ENCODE measurements at regions not wholly inside any gene's neighbourhood (a gene's known extent, or its start where the extent isn't known, plus 50 kb on each side); places are given as distances from the start of the nearest gene placed in this dataset.

DNA sequence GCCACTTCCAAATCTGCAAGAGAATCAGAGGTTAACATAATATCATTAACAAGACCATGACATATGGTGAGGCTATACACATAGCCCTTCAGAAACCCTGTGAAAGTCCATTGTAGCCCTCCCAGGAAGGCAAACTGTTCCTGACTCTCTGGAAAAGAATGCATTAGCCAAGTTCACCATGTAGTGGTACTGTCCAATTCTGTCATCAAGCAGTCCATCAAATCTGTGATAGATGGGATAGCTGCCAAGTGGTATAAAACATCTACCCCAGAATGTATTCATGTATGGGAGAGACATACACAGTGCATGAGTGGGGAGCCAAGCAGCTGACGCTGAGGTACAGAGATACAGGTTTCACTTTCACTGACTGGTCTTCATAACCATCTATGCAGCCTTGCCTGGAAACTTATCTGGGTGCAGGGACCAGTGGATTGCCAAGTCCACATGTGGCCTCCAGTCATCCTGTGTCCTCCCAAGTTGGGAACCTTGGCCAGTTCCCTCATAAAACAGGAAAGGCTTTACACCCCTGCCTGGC is 281.1 kb downstream of the MBD2 start:
- Histone ChIP-seq H2AFZ (ENCODE audit: low read length) (no peak overlapping the region), H3K36me3 (ENCODE audit: insufficient read depth, low read length) (no peaks in the 10 kb centered on the region), H3K4me1 (ENCODE audit: insufficient read depth, low read length) (no peaks in the 10 kb centered on the region), H3K4me2 (ENCODE audit: insufficient read depth, low read length) (no peak overlapping the region), H3K27me3 (ENCODE audit: insufficient read depth, low read length) (no peaks in the 10 kb centered on the region), H3K27ac (ENCODE audit: low read depth, low read length) (no peak overlapping the region), H3K9me3 (ENCODE audit: low read depth, low read length) (no peaks in the 10 kb centered on the region), H3K79me2 (ENCODE audit: insufficient read depth, low read length) (no peaks in the 10 kb centered on the region), H4K20me1 (ENCODE audit: insufficient read depth, low read length) (no peaks in the 10 kb centered on the region), H3K4me3 (ENCODE audit: insufficient read depth, low read length) (no peak overlapping the region)
- no peak for DNase-seq (ENCODE audit: insufficient read length, low spot score, missing footprints)
- TF ChIP-seq, protein P1, sequence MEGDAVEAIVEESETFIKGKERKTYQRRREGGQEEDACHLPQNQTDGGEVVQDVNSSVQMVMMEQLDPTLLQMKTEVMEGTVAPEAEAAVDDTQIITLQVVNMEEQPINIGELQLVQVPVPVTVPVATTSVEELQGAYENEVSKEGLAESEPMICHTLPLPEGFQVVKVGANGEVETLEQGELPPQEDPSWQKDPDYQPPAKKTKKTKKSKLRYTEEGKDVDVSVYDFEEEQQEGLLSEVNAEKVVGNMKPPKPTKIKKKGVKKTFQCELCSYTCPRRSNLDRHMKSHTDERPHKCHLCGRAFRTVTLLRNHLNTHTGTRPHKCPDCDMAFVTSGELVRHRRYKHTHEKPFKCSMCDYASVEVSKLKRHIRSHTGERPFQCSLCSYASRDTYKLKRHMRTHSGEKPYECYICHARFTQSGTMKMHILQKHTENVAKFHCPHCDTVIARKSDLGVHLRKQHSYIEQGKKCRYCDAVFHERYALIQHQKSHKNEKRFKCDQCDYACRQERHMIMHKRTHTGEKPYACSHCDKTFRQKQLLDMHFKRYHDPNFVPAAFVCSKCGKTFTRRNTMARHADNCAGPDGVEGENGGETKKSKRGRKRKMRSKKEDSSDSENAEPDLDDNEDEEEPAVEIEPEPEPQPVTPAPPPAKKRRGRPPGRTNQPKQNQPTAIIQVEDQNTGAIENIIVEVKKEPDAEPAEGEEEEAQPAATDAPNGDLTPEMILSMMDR (IDR thresholded peaks at IDR 0.05; ENCODE audit: extremely low read depth, low read depth, low read length) = no peak

DNA sequence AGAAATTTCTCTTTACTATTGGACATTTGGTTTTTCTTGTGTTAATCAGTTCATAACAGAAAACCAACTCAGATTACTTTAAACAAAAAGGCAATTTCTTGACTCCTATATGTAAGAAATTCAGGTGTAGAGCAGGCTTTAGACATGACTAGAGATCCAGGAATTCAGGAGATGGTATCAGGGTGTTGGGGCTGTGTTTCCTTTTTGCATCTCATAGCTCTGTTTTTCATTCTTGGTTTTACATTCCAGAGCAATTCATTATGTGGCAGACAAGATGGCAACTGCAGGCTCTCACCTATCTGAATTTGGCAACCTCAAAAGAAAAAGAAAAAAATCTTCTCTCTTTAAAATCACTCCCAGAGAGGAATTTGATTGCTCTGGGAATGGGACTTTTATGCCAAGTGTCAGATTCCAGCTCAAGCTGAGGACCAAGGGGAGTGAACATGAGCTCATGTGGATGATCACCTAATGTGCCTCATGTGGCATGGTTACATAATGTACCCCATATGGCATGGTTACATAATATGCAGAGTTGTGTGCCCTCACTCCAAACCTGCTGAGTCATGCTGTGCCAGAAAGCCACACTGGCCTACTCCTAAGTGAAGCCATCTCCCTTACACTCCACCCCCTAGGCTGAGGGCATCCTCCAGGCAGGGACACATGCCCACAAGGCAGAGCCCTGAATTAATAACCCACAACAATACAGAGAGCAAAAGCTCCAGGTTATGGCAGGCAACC is 282.7 kb downstream of the MBD2 start:
- H3K27ac ChIP-seq (ENCODE audit: low read depth, low read length) = no peak overlapping the region
- no peak overlapping the region for H2AFZ ChIP-seq (ENCODE audit: low read length)
- no peak overlapping the region for H3K4me2 ChIP-seq (ENCODE audit: insufficient read depth, low read length)
- H3K9me3 ChIP-seq (ENCODE audit: low read depth, low read length) = no peaks in the 10 kb centered on the region
- TF ChIP-seq, protein P1 (IDR thresholded peaks at IDR 0.05; ENCODE audit: extremely low read depth, low read depth, low read length) = no peak
- H3K79me2 ChIP-seq (ENCODE audit: insufficient read depth, low read length) = no peaks in the 10 kb centered on the region
- no peaks in the 10 kb centered on the region for H4K20me1 ChIP-seq (ENCODE audit: insufficient read depth, low read length)
- no peak overlapping the region for H3K4me3 ChIP-seq (ENCODE audit: insufficient read depth, low read length)
- DNase-seq (ENCODE audit: insufficient read length, low spot score, missing footprints) = no peak
- H3K36me3 ChIP-seq (ENCODE audit: insufficient read depth, low read length) = no peaks in the 10 kb centered on the region
- H3K4me1 ChIP-seq (ENCODE audit: insufficient read depth, low read length) = no peaks in the 10 kb centered on the region
- H3K27me3 ChIP-seq (ENCODE audit: insufficient read depth, low read length) = no peaks in the 10 kb centered on the region

DNA sequence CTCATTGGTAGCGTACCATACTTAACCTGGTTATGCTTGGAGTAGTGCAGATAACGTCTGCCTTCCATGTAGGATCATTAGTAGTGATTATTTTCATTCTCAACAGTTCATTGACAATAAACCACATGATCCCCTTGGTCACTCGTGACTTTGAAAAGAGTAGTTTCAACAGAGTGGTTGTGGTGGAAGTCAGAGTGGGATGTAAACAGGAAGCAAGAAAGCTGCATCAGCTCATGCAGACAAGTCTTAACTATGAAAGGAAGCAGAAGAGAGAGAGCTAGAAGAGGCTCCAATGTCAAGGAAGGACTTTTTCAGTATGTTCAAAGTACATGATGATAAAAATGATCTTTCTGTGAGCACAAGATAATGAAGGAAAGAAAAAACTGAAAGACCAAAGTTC is 287.4 kb downstream of the MBD2 start:
- Histone ChIP-seq H3K27me3 (ENCODE audit: insufficient read depth, low read length) (no peaks in the 10 kb centered on the region), H2AFZ (ENCODE audit: low read length) (no peak overlapping the region), H3K4me2 (ENCODE audit: insufficient read depth, low read length) (no peak overlapping the region), H3K4me1 (ENCODE audit: insufficient read depth, low read length) (no peaks in the 10 kb centered on the region), H3K27ac (ENCODE audit: low read depth, low read length) (no peak overlapping the region), H3K79me2 (ENCODE audit: insufficient read depth, low read length) (no peaks in the 10 kb centered on the region), H3K36me3 (ENCODE audit: insufficient read depth, low read length) (no peaks in the 10 kb centered on the region), H3K4me3 (ENCODE audit: insufficient read depth, low read length) (no peak overlapping the region), H4K20me1 (ENCODE audit: insufficient read depth, low read length) (no peaks in the 10 kb centered on the region), H3K9me3 (ENCODE audit: low read depth, low read length) (no peaks in the 10 kb centered on the region)
- no peak for DNase-seq (ENCODE audit: insufficient read length, low spot score, missing footprints)
- TF ChIP-seq, protein P1 (IDR thresholded peaks at IDR 0.05; ENCODE audit: extremely low read depth, low read depth, low read length) = no peak

DNA sequence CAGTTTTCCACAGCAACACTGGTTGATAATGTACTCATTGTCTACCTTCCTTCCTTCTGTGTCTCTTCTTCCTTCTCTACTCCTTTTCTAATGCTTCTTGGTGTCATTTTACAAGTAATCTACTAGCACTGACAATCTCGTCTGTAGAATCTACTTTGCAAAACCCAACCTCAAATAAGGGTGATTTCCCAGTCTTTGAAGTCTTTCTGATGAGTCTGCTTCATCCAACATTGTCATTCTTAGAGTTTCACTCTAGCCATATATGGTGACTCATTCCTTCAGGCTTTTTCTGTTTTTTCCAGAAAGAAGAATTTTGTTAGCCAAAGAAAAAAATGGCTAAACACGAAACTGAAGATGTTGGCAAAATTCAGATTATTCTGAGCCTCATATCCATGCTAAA is 288.7 kb downstream of the MBD2 start:
- no peaks in the 10 kb centered on the region for H4K20me1 ChIP-seq (ENCODE audit: insufficient read depth, low read length)

More for the DNA sequence above, 288.7 kb downstream of the MBD2 start:
- TF ChIP-seq, protein P1 (IDR thresholded peaks at IDR 0.05; ENCODE audit: extremely low read depth, low read depth, low read length) = no peak
- no peaks in the 10 kb centered on the region for H3K4me1 ChIP-seq (ENCODE audit: insufficient read depth, low read length)
- H3K79me2 ChIP-seq (ENCODE audit: insufficient read depth, low read length) = no peaks in the 10 kb centered on the region
- no peak overlapping the region for H2AFZ ChIP-seq (ENCODE audit: low read length)
- H3K27ac ChIP-seq (ENCODE audit: low read depth, low read length) = no peak overlapping the region
- no peak for DNase-seq (ENCODE audit: insufficient read length, low spot score, missing footprints)
- H3K36me3 ChIP-seq (ENCODE audit: insufficient read depth, low read length) = no peaks in the 10 kb centered on the region
- no peak overlapping the region for H3K4me3 ChIP-seq (ENCODE audit: insufficient read depth, low read length)
- no peak overlapping the region for H3K4me2 ChIP-seq (ENCODE audit: insufficient read depth, low read length)
- no peaks in the 10 kb centered on the region for H3K9me3 ChIP-seq (ENCODE audit: low read depth, low read length)
- H3K27me3 ChIP-seq (ENCODE audit: insufficient read depth, low read length) = no peaks in the 10 kb centered on the region
